ENCODE measurements at regions not wholly inside any gene's neighbourhood (a gene's known extent, or its start where the extent isn't known, plus 50 kb on each side); places are given as distances from the start of the nearest gene placed in this dataset.

DNA sequence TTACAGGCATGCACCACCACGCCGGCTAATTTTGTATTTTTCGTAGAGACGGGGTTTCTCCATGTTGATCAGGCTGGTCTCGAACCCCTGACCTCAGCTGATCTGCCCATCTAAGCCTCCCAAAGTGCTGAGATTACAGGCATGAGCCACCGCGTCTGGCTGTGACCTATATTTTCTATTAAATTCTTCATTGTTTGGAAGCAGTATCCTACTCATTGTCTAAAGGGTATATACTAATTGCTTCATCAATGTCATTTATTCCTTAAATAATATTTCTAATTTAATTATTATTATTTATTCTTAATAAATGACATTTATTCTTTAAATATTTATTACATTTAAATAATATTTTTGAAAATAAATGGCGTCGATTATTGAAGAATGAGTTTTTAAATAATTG, 817.3 kb upstream of the API5 start:
- TF ChIP-seq, protein P1, sequence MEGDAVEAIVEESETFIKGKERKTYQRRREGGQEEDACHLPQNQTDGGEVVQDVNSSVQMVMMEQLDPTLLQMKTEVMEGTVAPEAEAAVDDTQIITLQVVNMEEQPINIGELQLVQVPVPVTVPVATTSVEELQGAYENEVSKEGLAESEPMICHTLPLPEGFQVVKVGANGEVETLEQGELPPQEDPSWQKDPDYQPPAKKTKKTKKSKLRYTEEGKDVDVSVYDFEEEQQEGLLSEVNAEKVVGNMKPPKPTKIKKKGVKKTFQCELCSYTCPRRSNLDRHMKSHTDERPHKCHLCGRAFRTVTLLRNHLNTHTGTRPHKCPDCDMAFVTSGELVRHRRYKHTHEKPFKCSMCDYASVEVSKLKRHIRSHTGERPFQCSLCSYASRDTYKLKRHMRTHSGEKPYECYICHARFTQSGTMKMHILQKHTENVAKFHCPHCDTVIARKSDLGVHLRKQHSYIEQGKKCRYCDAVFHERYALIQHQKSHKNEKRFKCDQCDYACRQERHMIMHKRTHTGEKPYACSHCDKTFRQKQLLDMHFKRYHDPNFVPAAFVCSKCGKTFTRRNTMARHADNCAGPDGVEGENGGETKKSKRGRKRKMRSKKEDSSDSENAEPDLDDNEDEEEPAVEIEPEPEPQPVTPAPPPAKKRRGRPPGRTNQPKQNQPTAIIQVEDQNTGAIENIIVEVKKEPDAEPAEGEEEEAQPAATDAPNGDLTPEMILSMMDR (conservative IDR thresholded peaks at IDR 0.05 in 1 of 2, IDR thresholded peaks at IDR 0.05 in 1 of 2; ENCODE audit: extremely low read depth in 1 of 2, insufficient read depth in 1 of 2, low read depth in 1 of 2, low read length in 2 of 2): no peak
- TF ChIP-seq EZH2 (IDR thresholded peaks at IDR 0.05; ENCODE audit: borderline replicate concordance, low read length): no peak
